ENCODE measurements at regions not wholly inside any gene's neighbourhood (a gene's known extent, or its start where the extent isn't known, plus 50 kb on each side); places are given as distances from the start of the nearest gene placed in this dataset.
"Not testable (repeated sequence)": the region's sequence is repeated elsewhere in the genome, so short reads cannot be mapped to it uniquely, and the experiment has no call there.

GRCh38 chr14:71438684-71439083 is 493.5 kb upstream of the RGS6 start:
- no peak for DNase-seq

DNA sequence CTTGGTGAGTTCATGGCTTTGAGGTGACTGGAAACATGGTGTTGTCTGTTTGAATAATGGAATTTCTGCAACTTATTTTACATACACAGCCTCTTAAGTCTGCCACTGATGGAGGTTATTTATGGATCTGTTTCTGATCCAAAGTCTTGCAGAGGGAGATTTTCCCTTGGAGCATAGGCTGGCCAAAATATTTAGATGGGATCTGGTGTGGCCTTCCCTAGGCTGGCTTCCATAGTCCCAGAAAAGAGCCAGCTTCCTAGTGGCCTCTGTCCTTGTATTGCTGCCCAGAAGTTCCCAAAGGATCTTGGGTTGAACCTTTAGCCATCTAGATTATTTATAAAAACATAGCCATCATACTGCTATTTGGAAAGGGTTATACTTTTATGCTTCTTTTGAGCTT is 491.1 kb upstream of the RGS6 start:
- DNase-seq, result no peak

DNA sequence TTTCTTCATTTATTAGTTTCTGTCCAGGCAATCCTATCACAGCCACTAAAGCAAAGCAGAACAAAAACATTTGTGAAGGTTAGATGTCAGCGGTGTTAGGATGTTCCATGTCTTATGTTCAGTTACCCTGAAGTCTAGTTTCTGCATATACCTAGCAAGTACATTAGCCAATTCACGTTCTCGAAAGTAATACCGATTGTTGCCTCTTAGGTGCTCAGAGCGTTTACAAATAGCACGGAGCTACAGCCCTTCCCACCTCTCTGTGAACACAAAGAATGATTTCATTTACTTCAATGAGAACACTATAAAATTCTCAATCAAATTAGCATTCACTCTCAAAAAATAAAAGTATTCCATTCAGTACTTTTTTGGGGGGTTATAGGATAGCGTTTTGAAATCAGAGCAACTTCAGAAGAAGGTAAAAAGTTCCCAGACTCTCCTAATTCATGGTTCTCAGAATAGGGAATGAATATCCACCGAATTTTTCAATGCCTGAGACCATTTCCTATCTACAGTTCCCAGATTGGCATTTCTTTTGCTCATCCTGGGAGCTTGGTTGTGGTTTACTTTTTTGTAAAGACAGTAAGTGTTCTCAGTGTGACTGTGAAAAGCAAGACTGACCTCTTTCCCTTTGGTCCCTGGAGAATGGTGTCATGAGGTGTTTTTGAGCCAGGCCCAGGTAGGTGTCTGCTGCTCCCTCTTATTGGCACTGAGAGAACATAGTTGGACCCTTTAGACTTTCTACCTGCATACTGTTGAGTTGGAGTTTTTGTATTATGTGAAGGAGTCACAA is 488.0 kb upstream of the RGS6 start:
- DNase-seq, result no peak

DNA sequence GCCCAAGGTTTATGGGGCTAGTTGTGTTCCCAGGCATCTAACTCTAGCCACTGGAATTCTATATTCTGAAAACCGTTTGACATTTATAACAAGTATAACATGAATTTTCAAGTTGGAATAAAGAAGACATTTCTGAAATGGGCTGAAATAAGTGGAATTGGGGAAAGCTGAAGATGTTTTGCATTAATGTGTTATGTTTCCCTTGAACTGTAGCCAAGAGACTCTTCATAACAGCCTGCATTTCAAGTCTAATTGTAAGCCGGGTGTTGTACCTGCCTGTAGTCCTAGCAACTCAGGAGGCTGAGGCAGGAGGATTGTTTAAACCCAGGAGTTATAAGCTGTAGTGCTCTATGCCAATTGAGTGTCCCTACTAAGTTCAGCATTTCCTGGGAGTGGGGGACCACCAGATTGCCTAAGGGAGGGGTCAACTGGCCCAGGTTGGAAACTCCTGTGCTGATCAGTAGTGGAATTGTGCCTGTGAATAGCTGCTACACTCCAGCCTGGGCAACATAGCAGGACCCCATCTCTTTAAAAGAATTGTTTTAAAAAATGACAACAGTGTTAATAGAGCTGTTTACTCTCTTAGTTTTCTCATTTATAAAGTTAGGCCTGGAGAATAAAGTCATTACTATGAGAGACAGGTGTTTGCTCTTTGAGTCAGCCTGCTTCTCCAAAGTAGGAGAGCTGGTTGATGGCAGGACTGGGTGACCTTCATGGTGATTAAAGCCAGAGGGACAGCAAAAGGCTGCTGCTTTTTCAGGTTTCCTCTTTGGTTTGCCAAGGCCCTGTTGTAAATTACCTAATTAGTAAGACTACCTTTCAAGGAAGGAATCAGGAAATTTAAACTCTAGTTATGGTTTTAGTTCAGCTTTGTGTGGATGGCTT is 483.6 kb upstream of the RGS6 start:
- DNase-seq, result no peak

GRCh38 chr14:71449316-71450055 is 482.7 kb upstream of the RGS6 start:
- no peak for DNase-seq

GRCh38 chr14:71451501-71451900 is 480.7 kb upstream of the RGS6 start:
- no peak for DNase-seq

DNA sequence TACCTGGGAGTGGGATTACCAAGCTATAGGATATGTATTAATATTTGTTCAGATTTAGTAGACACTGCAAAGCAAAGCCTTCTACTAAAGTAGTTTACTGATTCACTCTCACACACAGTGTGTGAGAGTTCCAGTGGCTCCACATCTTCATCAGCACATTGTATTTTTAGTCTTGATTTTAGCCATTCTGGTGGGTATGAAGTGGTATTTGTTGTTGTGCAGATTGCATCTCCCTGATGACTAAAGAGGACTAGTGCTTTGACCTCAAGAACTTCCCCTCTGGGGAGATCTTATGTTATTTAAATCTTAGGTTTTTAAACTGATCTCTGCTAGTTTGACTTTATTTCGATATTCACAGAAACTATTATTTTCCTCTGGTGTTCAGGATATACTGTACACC is 479.7 kb upstream of the RGS6 start:
- DNase-seq, result no peak

- DNase-seq, result no peak
Observed at GRCh38 chr14:71452987-71453386, 479.2 kb upstream of the RGS6 start.

GRCh38 chr14:71454010-71454409 is 478.2 kb upstream of the RGS6 start:
- DNase-seq, result no peak

GRCh38 chr14:71454513-71455332 is 477.5 kb upstream of the RGS6 start:
- no peak for DNase-seq

- DNase-seq, result no peak
Observed at GRCh38 chr14:71460091-71460490, 472.1 kb upstream of the RGS6 start.

DNA sequence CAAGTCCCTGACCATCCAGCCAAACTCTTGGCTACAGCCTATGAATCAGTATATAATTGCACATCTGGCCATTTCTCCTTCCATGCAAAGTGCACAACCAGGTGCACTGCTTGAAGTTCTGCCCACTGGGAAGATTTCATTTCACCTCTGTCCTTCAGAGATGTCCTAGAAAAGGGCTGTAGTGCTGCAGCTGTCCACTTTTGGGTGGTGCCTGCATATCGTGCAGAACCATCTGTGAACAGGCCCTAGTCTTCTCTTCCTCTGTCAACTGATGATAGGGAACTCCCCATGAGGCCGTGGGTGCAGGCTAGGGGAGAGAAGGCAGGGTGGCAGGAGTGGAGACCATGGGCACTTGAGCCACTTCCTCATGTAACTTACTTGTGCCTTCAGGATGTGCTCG is 470.6 kb upstream of the RGS6 start:
- DNase-seq, result not testable (repeated sequence)

- no peak for DNase-seq
Observed at GRCh38 chr14:71463807-71464206, 468.4 kb upstream of the RGS6 start.

DNA sequence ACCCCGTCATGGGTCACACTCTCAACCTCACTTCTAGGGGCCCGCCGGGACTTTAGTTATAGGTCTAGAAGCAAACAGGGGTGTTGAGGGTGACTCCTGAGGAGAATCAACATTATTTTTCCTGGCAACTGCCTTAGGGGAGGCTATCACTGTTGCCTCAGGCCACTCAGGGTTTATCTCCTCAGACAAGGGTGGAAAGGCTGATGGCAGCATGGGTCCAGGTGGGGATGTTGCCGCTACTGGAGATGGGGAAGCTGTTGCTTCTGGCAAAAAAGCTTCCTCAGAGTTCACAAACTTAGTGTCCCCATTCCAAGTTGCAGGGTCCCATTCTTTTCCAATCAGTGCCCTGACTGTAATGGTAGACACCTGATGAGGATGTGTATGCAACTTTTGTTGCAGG is 467.4 kb upstream of the RGS6 start:
- DNase-seq, result no peak

DNA sequence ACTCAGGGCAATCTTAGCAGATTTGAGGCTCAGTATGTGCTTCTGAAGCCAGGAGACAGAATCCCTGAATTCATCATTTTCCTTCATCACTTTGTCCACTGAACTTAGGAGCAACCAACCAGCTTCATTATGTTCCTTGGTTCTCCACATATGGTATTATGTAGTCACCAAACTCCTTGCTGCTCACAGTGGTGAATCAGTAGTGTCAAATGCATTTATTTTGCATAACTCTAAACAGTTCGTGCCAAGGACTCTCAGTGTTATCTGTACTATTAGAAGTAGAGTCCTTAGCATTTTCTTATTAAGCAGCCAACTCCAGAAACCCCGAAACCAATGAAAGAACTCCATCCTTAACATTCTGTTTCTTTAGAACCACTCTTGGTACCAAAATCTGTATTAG is 466.9 kb upstream of the RGS6 start:
- no peak for DNase-seq

DNA sequence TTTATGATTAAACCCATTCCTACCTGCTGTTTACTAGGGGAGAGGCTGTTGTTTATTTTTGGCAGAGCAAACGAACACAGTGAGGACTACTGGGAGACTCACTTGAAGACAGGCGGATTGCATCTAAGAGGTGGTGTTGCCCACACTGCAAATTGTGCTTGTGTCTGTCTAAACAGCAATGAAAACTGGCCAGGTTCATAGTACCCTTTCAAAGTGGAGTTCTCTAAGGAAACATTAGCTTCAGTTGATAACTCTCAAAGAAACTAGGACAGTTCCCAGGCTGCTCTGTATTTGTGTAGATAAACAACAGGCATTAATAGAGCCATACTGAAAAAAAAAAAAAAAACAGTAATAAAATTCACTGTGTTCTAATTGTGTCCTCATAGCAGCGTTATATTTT is 466.0 kb upstream of the RGS6 start:
- DNase-seq, result no peak

- no peak for DNase-seq
Observed at GRCh38 chr14:71466946-71467345, 465.3 kb upstream of the RGS6 start.

GRCh38 chr14:71467361-71467811 is 464.8 kb upstream of the RGS6 start:
- DNase-seq, result no peak

DNA sequence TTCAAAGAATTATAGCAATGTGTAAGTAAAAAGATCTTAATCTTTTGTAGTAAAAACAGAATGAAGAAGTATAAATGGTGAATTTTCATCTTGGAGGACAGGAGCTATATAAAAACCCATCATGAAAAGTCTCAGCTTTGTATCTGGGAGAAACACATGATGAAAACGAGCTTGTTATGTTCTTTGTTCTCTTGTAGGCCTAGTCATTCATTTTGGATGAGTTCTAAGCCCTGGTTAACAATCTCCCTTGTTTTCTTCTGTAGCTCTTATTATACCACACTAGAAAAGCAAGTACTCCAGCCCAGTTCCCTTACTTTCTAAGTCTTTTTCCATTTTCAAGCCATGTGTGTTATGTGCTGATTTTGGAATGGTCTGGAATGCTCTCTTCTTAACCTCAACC is 463.5 kb upstream of the RGS6 start:
- DNase-seq, result no peak

DNA sequence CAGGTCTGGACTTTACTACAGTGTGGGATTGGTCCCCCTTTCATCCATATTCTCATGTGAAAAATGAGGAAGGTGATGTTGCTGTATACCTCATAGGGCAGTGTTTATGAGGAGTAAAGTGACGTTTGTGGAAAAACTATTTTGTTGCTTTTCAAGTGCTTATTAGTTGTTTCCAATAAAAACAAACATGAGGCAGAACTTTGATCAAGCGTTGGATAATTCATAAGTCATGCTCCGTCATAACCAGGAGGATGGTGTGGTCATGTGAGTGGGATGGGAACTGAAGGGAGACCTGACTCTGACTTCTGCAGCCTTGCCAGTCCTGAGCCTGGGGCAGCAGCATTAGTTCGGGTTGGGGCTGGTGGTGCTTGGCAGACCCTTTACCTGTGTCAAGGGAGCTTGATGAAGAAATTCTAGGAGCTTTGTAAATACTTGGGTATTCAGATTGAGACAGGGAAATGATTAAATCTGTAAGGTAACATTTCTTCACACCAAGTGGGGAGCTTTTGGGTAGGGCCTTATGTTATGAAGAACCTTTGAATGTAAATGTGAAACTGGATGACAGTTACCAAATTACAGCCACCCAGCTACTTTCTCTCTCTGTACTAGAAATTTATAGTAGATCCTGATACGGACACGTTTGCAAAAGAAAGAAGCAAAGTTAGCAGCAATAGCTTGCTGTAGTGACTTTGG is 462.4 kb upstream of the RGS6 start:
- no peak for DNase-seq

GRCh38 chr14:71471634-71472355 is 460.4 kb upstream of the RGS6 start:
- no peak for DNase-seq
